ENCODE measurements at regions not wholly inside any gene's neighbourhood (a gene's known extent, or its start where the extent isn't known, plus 50 kb on each side); places are given as distances from the start of the nearest gene placed in this dataset.

DNA sequence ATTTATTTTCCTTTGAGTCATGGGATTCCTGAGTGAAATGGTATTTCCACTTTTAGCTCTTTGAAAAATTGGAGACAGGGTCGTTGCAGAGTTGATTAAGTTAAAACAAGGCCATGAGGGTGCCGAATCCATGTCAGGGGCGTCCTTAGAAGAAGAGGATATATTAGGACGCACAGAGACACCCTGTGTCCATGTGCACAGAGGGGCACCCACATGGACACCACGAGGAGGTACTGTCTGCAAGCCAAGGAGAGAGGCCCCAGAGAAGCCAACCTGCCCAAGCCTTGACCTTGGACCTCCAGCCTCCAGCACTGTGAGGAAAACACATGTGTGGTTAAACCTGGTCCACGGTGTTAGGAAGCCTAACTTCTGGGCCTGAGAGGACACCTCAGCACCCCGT, 113.9 kb upstream of the THBS2 start:
- TF ChIP-seq, protein P1, sequence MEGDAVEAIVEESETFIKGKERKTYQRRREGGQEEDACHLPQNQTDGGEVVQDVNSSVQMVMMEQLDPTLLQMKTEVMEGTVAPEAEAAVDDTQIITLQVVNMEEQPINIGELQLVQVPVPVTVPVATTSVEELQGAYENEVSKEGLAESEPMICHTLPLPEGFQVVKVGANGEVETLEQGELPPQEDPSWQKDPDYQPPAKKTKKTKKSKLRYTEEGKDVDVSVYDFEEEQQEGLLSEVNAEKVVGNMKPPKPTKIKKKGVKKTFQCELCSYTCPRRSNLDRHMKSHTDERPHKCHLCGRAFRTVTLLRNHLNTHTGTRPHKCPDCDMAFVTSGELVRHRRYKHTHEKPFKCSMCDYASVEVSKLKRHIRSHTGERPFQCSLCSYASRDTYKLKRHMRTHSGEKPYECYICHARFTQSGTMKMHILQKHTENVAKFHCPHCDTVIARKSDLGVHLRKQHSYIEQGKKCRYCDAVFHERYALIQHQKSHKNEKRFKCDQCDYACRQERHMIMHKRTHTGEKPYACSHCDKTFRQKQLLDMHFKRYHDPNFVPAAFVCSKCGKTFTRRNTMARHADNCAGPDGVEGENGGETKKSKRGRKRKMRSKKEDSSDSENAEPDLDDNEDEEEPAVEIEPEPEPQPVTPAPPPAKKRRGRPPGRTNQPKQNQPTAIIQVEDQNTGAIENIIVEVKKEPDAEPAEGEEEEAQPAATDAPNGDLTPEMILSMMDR (IDR thresholded peaks at IDR 0.05): no peak
- TF ChIP-seq ZFX (IDR thresholded peaks at IDR 0.05; ENCODE audit: borderline replicate concordance): no peak

All from 22Rv1 (cell line).